H1 (cell line): ENCODE measurements at regions not wholly inside any gene's neighbourhood (a gene's known extent, or its start where the extent isn't known, plus 50 kb on each side); places are given as distances from the start of the nearest gene placed in this dataset.

Experiments used
- ATF3 ChIP-seq: IDR thresholded peaks from 2 replicates; pipeline ENCODE4 v1.6.1; 2011; ENCODE audit warnings: low read depth, mild to moderate bottlenecking, low read length; ENCODE audit not compliant: insufficient read depth
- CBX5 ChIP-seq: fragments of 300-800, 300-1000 bp; sonication (generic); IDR thresholded peaks from 2 replicates; pipeline ENCODE4 v1.7.1; 2016; ENCODE audit warnings: antibody characterized with exemption, low read length, low read depth
- GABPA ChIP-seq: IDR thresholded peaks from 2 replicates; pipeline ENCODE4 v1.6.1; 2011; ENCODE audit warnings: mild to moderate bottlenecking, low read length, moderate library complexity, borderline replicate concordance; ENCODE audit not compliant: insufficient read depth
- MAFK ChIP-seq: IDR thresholded peaks from 2 replicates; pipeline ENCODE4 v1.6.1; 2012; ENCODE audit warnings: low read depth, mild to moderate bottlenecking, improper control_type of control experiment, low read length
- PHF8 ChIP-seq: fragments of 200-600 bp; sonication (generic); conservative IDR thresholded peaks from 2 replicates; pipeline ENCODE4 v1.7.1; 2012; ENCODE audit warnings: low read depth, mild to moderate bottlenecking, inconsistent platforms, low read length, moderate library complexity
- TAF1 ChIP-seq: IDR thresholded peaks from 2 replicates; pipeline ENCODE4 v1.6.1; 2011; ENCODE audit warnings: mild to moderate bottlenecking, low read depth, low read length
- ZNF274 ChIP-seq: IDR thresholded peaks from 2 replicates; pipeline ENCODE4 v1.7.0; 2012; ENCODE audit warnings: low read length, borderline replicate concordance; ENCODE audit errors: extremely low read depth

- TF ChIP-seq TAF1, result no peak
- no peak for TF ChIP-seq ATF3
- no peak for TF ChIP-seq ZNF274
- no peak for TF ChIP-seq MAFK
- no peak for TF ChIP-seq PHF8
- no peak for TF ChIP-seq CBX5
- no peak for TF ChIP-seq GABPA
Measured at GRCh38 chr3:13148126-13148525, 74.9 kb upstream of the IQSEC1 start (continued).
